Tibial nerve (tissue), 4 donors: ENCODE measurements at regions not wholly inside any gene's neighbourhood (a gene's known extent, or its start where the extent isn't known, plus 50 kb on each side); places are given as distances from the start of the nearest gene placed in this dataset.
A peak's percentile ranks its signal among the peaks of the same experiment; 100 is the strongest.

Experiments used
- DNase-seq, 2 donors: peaks; one replicate each; pipeline ENCODE4 v3.0.0-alpha.2; 2019; ENCODE audit warnings: low spot score in 2 of 2
- H3K27ac ChIP-seq, 4 donors: fragments of 200-600 bp; sonication (generic) in 3 of 4; one replicate each; pipeline ENCODE4 v1.5.1; 2017 to 2019; ENCODE audit warnings: mild to moderate bottlenecking in 1 of 4
- H3K27me3 ChIP-seq, 2 donors: fragments of 200-600 bp; sonication (generic) in 1 of 2; one replicate each; pipeline versions ENCODE4 v1.5.1 to v1.6.0; 2017 to 2019
- H3K36me3 ChIP-seq, 3 donors: fragments of 200-600 bp; sonication (generic); one replicate each; pipeline ENCODE4 v1.5.1; 2018 to 2019
- H3K4me1 ChIP-seq, 4 donors: fragments of 200-600 bp; sonication (generic) in 3 of 4; one replicate each; pipeline ENCODE4 v1.5.1; 2017 to 2019
- H3K4me3 ChIP-seq, 4 donors: fragments of 200-600 bp; sonication (generic) in 3 of 4; one replicate each; pipeline ENCODE4 v1.5.1; 2017 to 2019; ENCODE audit warnings: mild to moderate bottlenecking in 1 of 4, moderate library complexity in 1 of 4
- H3K9me3 ChIP-seq, 4 donors: fragments of 200-600 bp; sonication (generic) in 3 of 4; one replicate each; pipeline ENCODE4 v1.5.1; 2017 to 2019
- CTCF ChIP-seq, 5 experiments: fragments of 200-600 bp in 3 of 5; fragments of 450-650 bp in 2 of 5; sonication (generic) in 3 of 5; IDR thresholded peaks; one replicate each; pipeline ENCODE4 v1.5.1; 2016 to 2019; ENCODE audit warnings: antibody characterized with exemption in 5 of 5, mild to moderate bottlenecking in 3 of 5, moderate library complexity in 2 of 5
- EP300 ChIP-seq, 2 donors: sonication (generic); formaldehyde crosslinking; IDR thresholded peaks; one replicate each; pipeline ENCODE4 v1.6.1; 2017; ENCODE audit warnings: antibody characterized with exemption in 2 of 2, mild to moderate bottlenecking in 1 of 2
- POLR2A ChIP-seq, 2 donors: fragments of 450-650 bp; IDR thresholded peaks; one replicate each; pipeline ENCODE4 v1.6.1; 2017; ENCODE audit warnings: antibody characterized with exemption in 2 of 2, mild to moderate bottlenecking in 2 of 2, moderate library complexity in 2 of 2
- WGBS, 2 donors: methylation state at CpG; one replicate each; pipeline ENCODE4 v1.1.5; 2018; 5-methylcytosine and 5-hydroxymethylcytosine counted together

- TF ChIP-seq CTCF (IDR thresholded peaks at IDR 0.05), result no peak
- no peak for TF ChIP-seq POLR2A (IDR thresholded peaks at IDR 0.05)
- TF ChIP-seq EP300 (IDR thresholded peaks at IDR 0.05), result no peak
- 19 to 23% methylated on average over 1 of the region's 1 CpG for WGBS, 2 donors
- no peaks in the 10 kb centered on the region for H3K27me3 ChIP-seq
- peaks cover 0 to 6% (median 0%) of the 10 kb centered on the region in 4 donors for H3K4me1 ChIP-seq
- H3K9me3 ChIP-seq, result no peaks in the 10 kb centered on the region
- H3K36me3 ChIP-seq, result no peaks in the 10 kb centered on the region
- no peak for DNase-seq
- H3K27ac ChIP-seq, result no peak overlapping the region
- no peak overlapping the region for H3K4me3 ChIP-seq
These were observed 709.5 kb downstream of the NSUN3 start for GRCh38 chr3:94772402-94772801.

DNA sequence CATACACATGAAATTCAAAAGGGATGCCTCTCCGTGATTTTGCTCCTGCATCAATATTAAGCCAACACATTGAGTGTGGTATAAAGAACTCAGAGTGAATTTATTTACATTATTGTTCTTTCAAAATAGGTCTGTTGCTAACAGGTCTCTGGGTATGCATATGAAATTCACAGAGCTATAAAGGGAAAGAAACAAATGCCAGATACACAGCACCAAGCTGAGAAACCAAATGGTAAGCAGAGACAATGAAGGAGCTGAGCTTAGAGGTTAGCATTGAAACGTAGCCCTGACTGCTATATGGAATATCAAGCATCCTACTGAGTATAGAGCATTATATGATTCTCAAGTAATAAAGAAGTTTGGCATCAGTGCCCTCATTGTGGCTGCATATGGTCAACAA is 712.9 kb downstream of the NSUN3 start:
- Histone ChIP-seq H3K4me1 (peaks cover 0 to 17% (median 2%) of the 10 kb centered on the region in 4 donors), H3K4me3 (no peak overlapping the region), H3K36me3 (no peaks in the 10 kb centered on the region), H3K9me3 (no peaks in the 10 kb centered on the region), H3K27ac (no peak overlapping the region), H3K27me3 (no peaks in the 10 kb centered on the region)
- TF ChIP-seq POLR2A (IDR thresholded peaks at IDR 0.05) (no peak), CTCF (IDR thresholded peaks at IDR 0.05) (no peak), EP300 (IDR thresholded peaks at IDR 0.05) (no peak)
- DNase-seq, result no peak
- WGBS, 2 donors, result 77 to 78% methylated on average over 2 of the region's 2 CpGs

GRCh38 chr3:94776401-94776915 is 713.6 kb downstream of the NSUN3 start:
- Histone ChIP-seq H3K4me3 (no peak overlapping the region), H3K27me3 (no peaks in the 10 kb centered on the region), H3K4me1 (peaks cover 0 to 18% (median 2%) of the 10 kb centered on the region in 4 donors), H3K9me3 (no peaks in the 10 kb centered on the region), H3K27ac (no peak overlapping the region), H3K36me3 (no peaks in the 10 kb centered on the region)
- TF ChIP-seq POLR2A (IDR thresholded peaks at IDR 0.05) (no peak), EP300 (IDR thresholded peaks at IDR 0.05) (no peak), CTCF (IDR thresholded peaks at IDR 0.05) (no peak)
- WGBS, 2 donors, result 65 to 71% methylated on average over 3 of the region's 3 CpGs
- no peak for DNase-seq

DNA sequence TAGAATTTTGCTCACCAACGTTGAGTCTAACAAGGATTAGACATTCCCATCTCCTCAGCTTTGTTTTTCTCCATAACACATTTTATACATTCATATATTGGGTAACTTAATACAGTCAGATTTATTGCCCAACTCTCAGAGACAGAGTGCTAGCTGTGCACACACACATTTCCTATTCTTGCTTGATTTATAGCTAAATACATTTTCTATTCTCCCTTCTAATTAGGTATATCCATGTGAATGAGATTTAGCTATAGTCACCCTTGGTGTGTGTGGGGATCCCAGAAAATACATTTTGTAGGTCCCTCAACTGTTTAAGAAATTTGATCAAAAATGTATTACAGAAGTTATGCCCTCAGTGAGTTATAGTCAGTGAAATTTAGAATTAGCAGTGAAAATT is 715.4 kb downstream of the NSUN3 start:
- Histone ChIP-seq H3K4me3 (no peak overlapping the region), H3K9me3 (no peaks in the 10 kb centered on the region), H3K27ac (no peak overlapping the region), H3K27me3 (no peaks in the 10 kb centered on the region), H3K36me3 (no peaks in the 10 kb centered on the region), H3K4me1 (peaks cover 0 to 18% (median 2%) of the 10 kb centered on the region in 4 donors)
- no peak for DNase-seq
- 80 to 86% methylated on average over 1 of the region's 1 CpG for WGBS, 2 donors
- no peak for TF ChIP-seq CTCF (IDR thresholded peaks at IDR 0.05)
- TF ChIP-seq EP300 (IDR thresholded peaks at IDR 0.05), result no peak
- TF ChIP-seq POLR2A (IDR thresholded peaks at IDR 0.05), result no peak

- DNase-seq, result no peak
- H3K36me3 ChIP-seq, result no peaks in the 10 kb centered on the region
- H3K4me1 ChIP-seq, result peaks cover 0 to 18% (median 2%) of the 10 kb centered on the region in 4 donors
- WGBS, 2 donors, result 88 to 92% methylated on average over 4 of the region's 4 CpGs
- no peaks in the 10 kb centered on the region for H3K9me3 ChIP-seq
- TF ChIP-seq EP300 (IDR thresholded peaks at IDR 0.05) (no peak), POLR2A (IDR thresholded peaks at IDR 0.05) (no peak), CTCF (IDR thresholded peaks at IDR 0.05) (no peak)
- no peaks in the 10 kb centered on the region for H3K27me3 ChIP-seq
- no peak overlapping the region for H3K4me3 ChIP-seq
- peak overlapping the region in 3 of 4 donors; percentile 11 to 68 (median 63) for H3K27ac ChIP-seq
These were observed 716.1 kb downstream of the NSUN3 start for GRCh38 chr3:94778814-94779494.
